Liver (tissue), 8 donors: ENCODE measurements at regions not wholly inside any gene's neighbourhood (a gene's known extent, or its start where the extent isn't known, plus 50 kb on each side); places are given as distances from the start of the nearest gene placed in this dataset.

ENCODE experiments used
- DNase-seq: peaks from one replicate; pipeline ENCODE4 v3.0.0-alpha.2; 2017; ENCODE audit warnings: low spot score
- H3K27ac ChIP-seq, 2 donors: one replicate each; pipeline ENCODE4 v1.7.0; 2013; ENCODE audit warnings: inconsistent platforms in 2 of 2, low read length in 2 of 2, control low read depth in 1 of 2, low read depth in 1 of 2, mild to moderate bottlenecking in 1 of 2
- H3K27me3 ChIP-seq, 4 donors: one replicate each; pipeline versions ENCODE4 v1.6.1 to v1.7.0; 2013; ENCODE audit warnings: low read length in 3 of 4, inconsistent platforms in 1 of 4, mild to moderate bottlenecking in 1 of 4, moderate library complexity in 1 of 4; ENCODE audit not compliant: control insufficient read depth in 4 of 4, insufficient read depth in 4 of 4
- H3K36me3 ChIP-seq, 4 donors: one replicate each; pipeline versions ENCODE4 v1.6.1 to v1.7.0; 2013; ENCODE audit warnings: low read length in 3 of 4, mild to moderate bottlenecking in 3 of 4, low read depth in 1 of 4, moderate library complexity in 1 of 4; ENCODE audit not compliant: control insufficient read depth in 4 of 4, insufficient read depth in 3 of 4
- H3K4me1 ChIP-seq, 4 donors: one replicate each; pipeline versions ENCODE4 v1.6.1 to v1.7.0; 2013; ENCODE audit warnings: low read length in 3 of 4, mild to moderate bottlenecking in 3 of 4, moderate library complexity in 1 of 4; ENCODE audit not compliant: control insufficient read depth in 4 of 4, insufficient read depth in 4 of 4
- H3K4me3 ChIP-seq, 3 donors: one replicate each; pipeline versions ENCODE4 v1.6.1 to v1.7.0; 2013; ENCODE audit warnings: low read length in 3 of 3, control low read depth in 1 of 3, low read depth in 1 of 3, mild to moderate bottlenecking in 1 of 3
- H3K9ac ChIP-seq, 2 donors: one replicate each; pipeline ENCODE4 v1.7.0; 2013; ENCODE audit warnings: low read length in 2 of 2, mild to moderate bottlenecking in 2 of 2, moderate library complexity in 2 of 2, control low read depth in 1 of 2, low read depth in 1 of 2
- H3K9me3 ChIP-seq, 4 donors: one replicate each; pipeline versions ENCODE4 v1.6.1 to v1.7.0; 2013; ENCODE audit warnings: low read length in 3 of 4; ENCODE audit not compliant: control insufficient read depth in 4 of 4
- FOXA1 ChIP-seq: IDR thresholded peaks from 2 replicates; pipeline ENCODE4 v1.6.1; 2016; ENCODE audit warnings: antibody characterized with exemption
- FOXA2 ChIP-seq: IDR thresholded peaks from 2 replicates; pipeline ENCODE4 v1.6.1; 2016; ENCODE audit warnings: antibody characterized with exemption
- HNF4A ChIP-seq, 2 donors: conservative IDR thresholded peaks; 2 replicates each; pipeline ENCODE4 v1.6.1; 2016; ENCODE audit warnings: antibody characterized with exemption in 2 of 2, mild to moderate bottlenecking in 2 of 2
- HNF4G ChIP-seq: IDR thresholded peaks from 2 replicates; pipeline ENCODE4 v1.6.1; 2016; ENCODE audit warnings: antibody characterized with exemption
- JUND ChIP-seq, 2 donors: IDR thresholded peaks; 2 replicates each; pipeline ENCODE4 v1.6.1; 2016; ENCODE audit warnings: antibody characterized with exemption in 2 of 2
- NR2F2 ChIP-seq: IDR thresholded peaks from 2 replicates; pipeline ENCODE4 v1.6.1; 2016; ENCODE audit warnings: antibody characterized with exemption
- RAD21 ChIP-seq, 2 donors: IDR thresholded peaks; 2 replicates each; pipeline ENCODE4 v1.6.1; 2016; ENCODE audit warnings: antibody characterized with exemption in 2 of 2, mild to moderate bottlenecking in 2 of 2
- RXRA ChIP-seq, 2 donors: IDR thresholded peaks; 2 replicates each; pipeline ENCODE4 v1.6.1; 2017 to 2018; ENCODE audit warnings: antibody characterized with exemption in 2 of 2, mild to moderate bottlenecking in 1 of 2
- TAF1 ChIP-seq: conservative IDR thresholded peaks from 2 replicates; pipeline ENCODE4 v1.6.1; 2016; ENCODE audit warnings: antibody characterized with exemption, mild to moderate bottlenecking
- YY1 ChIP-seq: IDR thresholded peaks from 2 replicates; pipeline ENCODE4 v1.6.1; 2016; ENCODE audit warnings: antibody characterized with exemption, mild to moderate bottlenecking
- WGBS: extraction: QIAGEN DNeasy Blood & Tissue Kit; methylation state at CpG from one replicate; pipeline ENCODE4 v1.1.7; 2013; 5-methylcytosine and 5-hydroxymethylcytosine counted together
- TF ChIP-seq, protein P1 (sequence below): IDR thresholded peaks from 2 replicates; pipeline ENCODE4 v1.6.1; 2016; ENCODE audit warnings: antibody characterized with exemption
- TF ChIP-seq, protein P2 (sequence below): fragments of 150-350 bp; IDR thresholded peaks from 2 replicates; pipeline ENCODE4 v1.5.1; 2017; ENCODE audit warnings: improper control_type of control experiment, low read depth, low read length; ENCODE audit not compliant: missing input control
- TF ChIP-seq, protein P3 (sequence below): IDR thresholded peaks from 2 replicates; pipeline ENCODE4 v1.6.1; 2016; ENCODE audit warnings: antibody characterized with exemption
- TF ChIP-seq, protein P4 (sequence below): IDR thresholded peaks from 2 replicates; pipeline ENCODE4 v1.6.1; 2016; ENCODE audit warnings: antibody characterized with exemption, mild to moderate bottlenecking
- TF ChIP-seq, protein P5 (sequence below): IDR thresholded peaks from 2 replicates; pipeline ENCODE4 v1.6.1; 2016; ENCODE audit warnings: antibody characterized with exemption
- donor health status: healthy.
- donor health status: healthy.
- donor health status: healthy.
- donor health status: healthy.
- donor health status: healthy.

DNA sequence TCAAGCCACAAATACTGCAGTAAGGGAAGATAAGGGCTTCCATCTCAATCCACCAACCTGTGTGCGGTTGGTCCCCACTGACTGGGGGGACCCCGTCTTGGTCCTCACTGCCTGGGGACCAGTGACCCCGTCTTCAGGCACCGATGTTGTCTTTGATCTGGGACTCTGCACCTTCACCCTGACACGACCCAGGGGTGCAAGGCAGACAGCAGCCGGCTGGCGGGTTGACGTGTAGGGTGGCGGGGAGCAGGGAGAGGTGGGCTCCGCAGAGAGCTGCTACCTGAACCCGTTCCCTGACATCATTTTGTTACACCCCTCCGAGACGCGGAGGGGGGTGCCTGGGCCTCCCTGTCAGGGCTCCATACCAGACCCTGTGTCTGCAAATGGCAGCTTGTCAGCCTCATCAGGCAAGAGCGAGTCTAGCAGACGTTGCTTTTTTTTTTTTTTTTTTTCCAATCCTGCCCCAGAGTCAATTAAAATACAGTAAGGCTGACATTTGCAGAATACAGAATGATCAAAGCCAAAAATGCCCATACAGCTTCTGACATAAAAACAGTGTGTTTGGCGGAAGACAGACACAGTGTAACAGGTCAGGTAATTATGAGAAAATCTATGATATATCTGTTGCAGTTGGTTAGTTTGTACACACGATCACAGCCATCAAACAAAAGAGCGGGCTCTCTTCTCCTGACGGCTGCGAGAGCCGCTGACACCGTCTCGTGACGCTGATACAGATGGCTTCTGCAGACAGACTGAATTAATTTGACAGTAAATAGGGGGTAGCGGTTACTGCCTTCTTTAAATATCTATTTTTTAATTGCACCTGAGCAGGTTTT, 118.6 kb downstream of the CRLF2 start:
- H3K9ac ChIP-seq: no peak overlapping the region
- no peak overlapping the region for H3K4me3 ChIP-seq
- H3K27ac ChIP-seq: no peak overlapping the region
- no peaks in the 10 kb centered on the region for H3K27me3 ChIP-seq
- peaks cover 7 to 12% (median 8%) of the 10 kb centered on the region in 4 donors for H3K9me3 ChIP-seq
- 62% methylated on average over 26 of the region's 26 CpGs for WGBS
- H3K36me3 ChIP-seq: no peaks in the 10 kb centered on the region
- TF ChIP-seq YY1 (no peak), RXRA (IDR thresholded peaks at IDR 0.05) (no peak), FOXA2 (no peak)
- TF ChIP-seq, protein P1, sequence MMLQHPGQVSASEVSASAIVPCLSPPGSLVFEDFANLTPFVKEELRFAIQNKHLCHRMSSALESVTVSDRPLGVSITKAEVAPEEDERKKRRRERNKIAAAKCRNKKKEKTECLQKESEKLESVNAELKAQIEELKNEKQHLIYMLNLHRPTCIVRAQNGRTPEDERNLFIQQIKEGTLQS: no peak
- no peaks in the 10 kb centered on the region for H3K4me1 ChIP-seq
- DNase-seq: no peak

DNA sequence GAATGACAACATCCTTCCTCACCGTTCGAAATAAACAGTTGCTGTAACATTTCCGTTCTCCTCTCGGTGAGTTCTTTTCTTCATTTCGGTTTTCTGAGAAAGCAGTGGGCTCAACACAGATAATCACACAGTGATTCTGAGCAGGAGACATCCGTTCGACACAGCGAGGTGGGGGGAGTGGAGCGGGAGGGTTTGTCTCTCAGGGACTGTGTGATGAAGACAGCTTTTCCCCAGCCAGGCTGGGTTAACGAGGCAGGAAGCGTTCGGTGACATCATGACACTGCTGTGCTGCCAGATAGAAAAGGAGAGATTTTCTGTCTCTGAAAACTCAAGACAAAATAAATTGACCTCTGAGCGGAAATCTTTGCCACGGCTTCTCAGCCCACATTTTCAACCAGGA, 119.3 kb downstream of the CRLF2 start:
- TF ChIP-seq JUND (IDR thresholded peaks at IDR 0.05) (no peak), FOXA1 (no peak), NR2F2 (no peak), YY1 (no peak), RAD21 (IDR thresholded peaks at IDR 0.05) (no peak), TAF1 (no peak), RXRA (IDR thresholded peaks at IDR 0.05) (no peak), HNF4A (conservative IDR thresholded peaks at IDR 0.05) (no peak), HNF4G (no peak)
- TF ChIP-seq, protein P2, sequence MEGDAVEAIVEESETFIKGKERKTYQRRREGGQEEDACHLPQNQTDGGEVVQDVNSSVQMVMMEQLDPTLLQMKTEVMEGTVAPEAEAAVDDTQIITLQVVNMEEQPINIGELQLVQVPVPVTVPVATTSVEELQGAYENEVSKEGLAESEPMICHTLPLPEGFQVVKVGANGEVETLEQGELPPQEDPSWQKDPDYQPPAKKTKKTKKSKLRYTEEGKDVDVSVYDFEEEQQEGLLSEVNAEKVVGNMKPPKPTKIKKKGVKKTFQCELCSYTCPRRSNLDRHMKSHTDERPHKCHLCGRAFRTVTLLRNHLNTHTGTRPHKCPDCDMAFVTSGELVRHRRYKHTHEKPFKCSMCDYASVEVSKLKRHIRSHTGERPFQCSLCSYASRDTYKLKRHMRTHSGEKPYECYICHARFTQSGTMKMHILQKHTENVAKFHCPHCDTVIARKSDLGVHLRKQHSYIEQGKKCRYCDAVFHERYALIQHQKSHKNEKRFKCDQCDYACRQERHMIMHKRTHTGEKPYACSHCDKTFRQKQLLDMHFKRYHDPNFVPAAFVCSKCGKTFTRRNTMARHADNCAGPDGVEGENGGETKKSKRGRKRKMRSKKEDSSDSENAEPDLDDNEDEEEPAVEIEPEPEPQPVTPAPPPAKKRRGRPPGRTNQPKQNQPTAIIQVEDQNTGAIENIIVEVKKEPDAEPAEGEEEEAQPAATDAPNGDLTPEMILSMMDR: no peak
- TF ChIP-seq, protein P3, sequence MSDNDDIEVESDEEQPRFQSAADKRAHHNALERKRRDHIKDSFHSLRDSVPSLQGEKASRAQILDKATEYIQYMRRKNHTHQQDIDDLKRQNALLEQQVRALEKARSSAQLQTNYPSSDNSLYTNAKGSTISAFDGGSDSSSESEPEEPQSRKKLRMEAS: no peak
- TF ChIP-seq, protein P4, sequence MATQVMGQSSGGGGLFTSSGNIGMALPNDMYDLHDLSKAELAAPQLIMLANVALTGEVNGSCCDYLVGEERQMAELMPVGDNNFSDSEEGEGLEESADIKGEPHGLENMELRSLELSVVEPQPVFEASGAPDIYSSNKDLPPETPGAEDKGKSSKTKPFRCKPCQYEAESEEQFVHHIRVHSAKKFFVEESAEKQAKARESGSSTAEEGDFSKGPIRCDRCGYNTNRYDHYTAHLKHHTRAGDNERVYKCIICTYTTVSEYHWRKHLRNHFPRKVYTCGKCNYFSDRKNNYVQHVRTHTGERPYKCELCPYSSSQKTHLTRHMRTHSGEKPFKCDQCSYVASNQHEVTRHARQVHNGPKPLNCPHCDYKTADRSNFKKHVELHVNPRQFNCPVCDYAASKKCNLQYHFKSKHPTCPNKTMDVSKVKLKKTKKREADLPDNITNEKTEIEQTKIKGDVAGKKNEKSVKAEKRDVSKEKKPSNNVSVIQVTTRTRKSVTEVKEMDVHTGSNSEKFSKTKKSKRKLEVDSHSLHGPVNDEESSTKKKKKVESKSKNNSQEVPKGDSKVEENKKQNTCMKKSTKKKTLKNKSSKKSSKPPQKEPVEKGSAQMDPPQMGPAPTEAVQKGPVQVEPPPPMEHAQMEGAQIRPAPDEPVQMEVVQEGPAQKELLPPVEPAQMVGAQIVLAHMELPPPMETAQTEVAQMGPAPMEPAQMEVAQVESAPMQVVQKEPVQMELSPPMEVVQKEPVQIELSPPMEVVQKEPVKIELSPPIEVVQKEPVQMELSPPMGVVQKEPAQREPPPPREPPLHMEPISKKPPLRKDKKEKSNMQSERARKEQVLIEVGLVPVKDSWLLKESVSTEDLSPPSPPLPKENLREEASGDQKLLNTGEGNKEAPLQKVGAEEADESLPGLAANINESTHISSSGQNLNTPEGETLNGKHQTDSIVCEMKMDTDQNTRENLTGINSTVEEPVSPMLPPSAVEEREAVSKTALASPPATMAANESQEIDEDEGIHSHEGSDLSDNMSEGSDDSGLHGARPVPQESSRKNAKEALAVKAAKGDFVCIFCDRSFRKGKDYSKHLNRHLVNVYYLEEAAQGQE: no peak
- TF ChIP-seq, protein P1: no peak
- TF ChIP-seq, protein P5, sequence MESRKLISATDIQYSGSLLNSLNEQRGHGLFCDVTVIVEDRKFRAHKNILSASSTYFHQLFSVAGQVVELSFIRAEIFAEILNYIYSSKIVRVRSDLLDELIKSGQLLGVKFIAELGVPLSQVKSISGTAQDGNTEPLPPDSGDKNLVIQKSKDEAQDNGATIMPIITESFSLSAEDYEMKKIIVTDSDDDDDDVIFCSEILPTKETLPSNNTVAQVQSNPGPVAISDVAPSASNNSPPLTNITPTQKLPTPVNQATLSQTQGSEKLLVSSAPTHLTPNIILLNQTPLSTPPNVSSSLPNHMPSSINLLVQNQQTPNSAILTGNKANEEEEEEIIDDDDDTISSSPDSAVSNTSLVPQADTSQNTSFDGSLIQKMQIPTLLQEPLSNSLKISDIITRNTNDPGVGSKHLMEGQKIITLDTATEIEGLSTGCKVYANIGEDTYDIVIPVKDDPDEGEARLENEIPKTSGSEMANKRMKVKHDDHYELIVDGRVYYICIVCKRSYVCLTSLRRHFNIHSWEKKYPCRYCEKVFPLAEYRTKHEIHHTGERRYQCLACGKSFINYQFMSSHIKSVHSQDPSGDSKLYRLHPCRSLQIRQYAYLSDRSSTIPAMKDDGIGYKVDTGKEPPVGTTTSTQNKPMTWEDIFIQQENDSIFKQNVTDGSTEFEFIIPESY: no peak
- no peak for DNase-seq
- Histone ChIP-seq H3K27ac (no peak overlapping the region), H3K4me1 (no peaks in the 10 kb centered on the region), H3K27me3 (no peaks in the 10 kb centered on the region), H3K4me3 (no peak overlapping the region), H3K9me3 (peaks cover 7 to 12% (median 8%) of the 10 kb centered on the region in 4 donors), H3K36me3 (no peaks in the 10 kb centered on the region), H3K9ac (no peak overlapping the region)
- 51% methylated on average over 14 of the region's 14 CpGs for WGBS
